Keratinocyte (primary cell): ENCODE measurements at regions not wholly inside any gene's neighbourhood (a gene's known extent, or its start where the extent isn't known, plus 50 kb on each side); places are given as distances from the start of the nearest gene placed in this dataset.

Experiments
- DNase-seq: peaks from one replicate; pipeline ENCODE4 v3.0.0-alpha.2; 2011; ENCODE audit warnings: low read depth, missing footprints, low spot score
- FAIRE-seq: peaks from 2 replicates; lab custom pipeline; 2011; peaks lifted over from hg19 to GRCh38; lab: Jason Lieb, UNC
- H2AFZ ChIP-seq: 2 replicates; pipeline ENCODE4 v1.6.0; 2012; ENCODE audit warnings: low read length, control low read depth, inconsistent platforms; ENCODE audit not compliant: control insufficient read depth
- H3K27ac ChIP-seq: 2 replicates; pipeline ENCODE4 v1.5.1; 2011; ENCODE audit warnings: low read length; ENCODE audit not compliant: control insufficient read depth, insufficient read depth
- H3K27me3 ChIP-seq: 3 replicates; pipeline ENCODE4 v1.6.0; 2011; ENCODE audit warnings: low read length; ENCODE audit not compliant: control insufficient read depth, insufficient read depth; ENCODE audit errors: extremely low read depth
- H3K36me3 ChIP-seq, 2 experiments: 2 replicates in 1 of 2; 3 replicates in 1 of 2; pipeline ENCODE4 v1.5.1; 2011; ENCODE audit warnings: low read length in 2 of 2, mild to moderate bottlenecking in 1 of 2; ENCODE audit not compliant: control insufficient read depth in 2 of 2, insufficient read depth in 2 of 2; ENCODE audit errors: extremely low read depth in 1 of 2
- H3K4me1 ChIP-seq: 3 replicates; pipeline ENCODE4 v1.5.1; 2011; ENCODE audit warnings: low read length; ENCODE audit not compliant: control insufficient read depth, insufficient read depth; ENCODE audit errors: extremely low read depth
- H3K4me2 ChIP-seq: 3 replicates; pipeline ENCODE4 v1.6.0; 2011; ENCODE audit warnings: low read depth, low read length; ENCODE audit not compliant: control insufficient read depth, insufficient read depth; ENCODE audit errors: extremely low read depth
- H3K4me3 ChIP-seq, 3 experiments: fragments of 200-600 bp in 1 of 3; sonication (generic) in 1 of 3; 2 replicates in 2 of 3; 3 replicates in 1 of 3; pipeline ENCODE4 v1.5.1; 2011 to 2016; ENCODE audit warnings: low read length in 3 of 3, mild to moderate bottlenecking in 3 of 3, control low read depth in 2 of 3, inconsistent platforms in 1 of 3, low read depth in 1 of 3, mixed read lengths in 1 of 3, mixed run types in 1 of 3, moderate library complexity in 1 of 3; ENCODE audit not compliant: control insufficient read depth in 2 of 3, insufficient read depth in 2 of 3; ENCODE audit errors: extremely low read depth in 1 of 3
- H3K79me2 ChIP-seq: 2 replicates; pipeline ENCODE4 v1.6.0; 2012; ENCODE audit warnings: low read length; ENCODE audit not compliant: control insufficient read depth, insufficient read depth
- H3K9ac ChIP-seq: 3 replicates; pipeline ENCODE4 v1.6.0; 2011; ENCODE audit warnings: low read length; ENCODE audit not compliant: control insufficient read depth, insufficient read depth; ENCODE audit errors: extremely low read depth
- H3K9me1 ChIP-seq: 3 replicates; pipeline ENCODE4 v1.6.0; 2011; ENCODE audit warnings: low read length; ENCODE audit not compliant: control insufficient read depth, insufficient read depth; ENCODE audit errors: extremely low read depth
- H3K9me3 ChIP-seq: 2 replicates; pipeline ENCODE4 v1.5.1; 2012; ENCODE audit warnings: low read depth, low read length; ENCODE audit not compliant: control insufficient read depth
- H4K20me1 ChIP-seq: 3 replicates; pipeline ENCODE4 v1.6.0; 2011; ENCODE audit warnings: low read length; ENCODE audit not compliant: control insufficient read depth, insufficient read depth; ENCODE audit errors: extremely low read depth
- EZH2 ChIP-seq: IDR thresholded peaks from one replicate; pipeline ENCODE4 v1.6.1; 2012; ENCODE audit warnings: inconsistent platforms, mild to moderate bottlenecking, low read length, moderate library complexity
- dilution Hi-C: fragments of 300-500 bp; cut with MboI; formaldehyde crosslinking; loops from one replicate; pipeline ENCODE4 v1.7.0; 2020; ENCODE audit warnings: low sequenced_read_pairs; ENCODE audit not compliant: extremely low pct_ligation_motif_present
- TF ChIP-seq, protein P1 (sequence below), 3 experiments: IDR thresholded peaks in 1 of 3; conservative IDR thresholded peaks in 1 of 3; optimal IDR thresholded peaks in 1 of 3; 2 replicates in 2 of 3; 3 replicates in 1 of 3; pipeline versions ENCODE3 to v1.5.1; 2011; ENCODE audit warnings: low read length in 3 of 3, mild to moderate bottlenecking in 3 of 3, moderate library complexity in 2 of 3, control low read depth in 1 of 3, inconsistent platforms in 1 of 3; ENCODE audit not compliant: insufficient read depth in 2 of 3; ENCODE audit errors: extremely low read depth in 1 of 3

DNA sequence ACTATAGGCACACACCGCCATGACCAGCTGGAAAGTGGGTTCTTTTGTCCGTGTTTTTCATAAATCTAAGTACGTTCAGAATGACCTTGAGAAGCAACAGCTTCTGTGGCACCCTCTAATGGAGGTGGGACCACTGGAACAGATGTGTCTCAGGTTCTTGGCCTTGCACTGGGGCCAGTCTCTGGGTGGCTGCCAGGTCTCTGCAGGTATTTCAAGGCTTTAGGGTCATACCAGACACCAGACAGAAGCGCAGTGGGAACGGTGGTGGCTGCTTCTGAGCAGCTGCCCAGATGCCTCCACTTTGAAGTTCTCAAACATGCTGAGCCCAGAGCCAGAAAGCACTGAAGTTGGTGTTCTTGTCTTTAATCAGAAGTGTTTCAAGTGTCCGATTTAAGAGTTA is 75.0 kb upstream of the RBM19 start:
- H4K20me1 ChIP-seq = no peaks in the 10 kb centered on the region
- DNase-seq = no peak
- no peak overlapping the region for H3K27ac ChIP-seq
- dilution Hi-C loops = no loop called here
- H3K4me2 ChIP-seq = no peak overlapping the region
- no peaks in the 10 kb centered on the region for H3K79me2 ChIP-seq
- H3K9ac ChIP-seq = no peak overlapping the region
- no peaks in the 10 kb centered on the region for H3K36me3 ChIP-seq
- H3K9me3 ChIP-seq = no peaks in the 10 kb centered on the region
- no peak overlapping the region for H2AFZ ChIP-seq
- no peak for TF ChIP-seq EZH2
- TF ChIP-seq, protein P1, sequence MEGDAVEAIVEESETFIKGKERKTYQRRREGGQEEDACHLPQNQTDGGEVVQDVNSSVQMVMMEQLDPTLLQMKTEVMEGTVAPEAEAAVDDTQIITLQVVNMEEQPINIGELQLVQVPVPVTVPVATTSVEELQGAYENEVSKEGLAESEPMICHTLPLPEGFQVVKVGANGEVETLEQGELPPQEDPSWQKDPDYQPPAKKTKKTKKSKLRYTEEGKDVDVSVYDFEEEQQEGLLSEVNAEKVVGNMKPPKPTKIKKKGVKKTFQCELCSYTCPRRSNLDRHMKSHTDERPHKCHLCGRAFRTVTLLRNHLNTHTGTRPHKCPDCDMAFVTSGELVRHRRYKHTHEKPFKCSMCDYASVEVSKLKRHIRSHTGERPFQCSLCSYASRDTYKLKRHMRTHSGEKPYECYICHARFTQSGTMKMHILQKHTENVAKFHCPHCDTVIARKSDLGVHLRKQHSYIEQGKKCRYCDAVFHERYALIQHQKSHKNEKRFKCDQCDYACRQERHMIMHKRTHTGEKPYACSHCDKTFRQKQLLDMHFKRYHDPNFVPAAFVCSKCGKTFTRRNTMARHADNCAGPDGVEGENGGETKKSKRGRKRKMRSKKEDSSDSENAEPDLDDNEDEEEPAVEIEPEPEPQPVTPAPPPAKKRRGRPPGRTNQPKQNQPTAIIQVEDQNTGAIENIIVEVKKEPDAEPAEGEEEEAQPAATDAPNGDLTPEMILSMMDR (optimal IDR thresholded peaks at IDR 0.05 in 1 of 3, IDR thresholded peaks at IDR 0.05 in 1 of 3, conservative IDR thresholded peaks at IDR 0.05 in 1 of 3; ENCODE audit: extremely low read depth in 1 of 3, insufficient read depth in 2 of 3, low read length in 3 of 3) = no peak
- FAIRE-seq = no peak
- H3K4me1 ChIP-seq = no peaks in the 10 kb centered on the region
- no peak overlapping the region for H3K4me3 ChIP-seq
- H3K9me1 ChIP-seq = no peaks in the 10 kb centered on the region
- no peaks in the 10 kb centered on the region for H3K27me3 ChIP-seq

DNA sequence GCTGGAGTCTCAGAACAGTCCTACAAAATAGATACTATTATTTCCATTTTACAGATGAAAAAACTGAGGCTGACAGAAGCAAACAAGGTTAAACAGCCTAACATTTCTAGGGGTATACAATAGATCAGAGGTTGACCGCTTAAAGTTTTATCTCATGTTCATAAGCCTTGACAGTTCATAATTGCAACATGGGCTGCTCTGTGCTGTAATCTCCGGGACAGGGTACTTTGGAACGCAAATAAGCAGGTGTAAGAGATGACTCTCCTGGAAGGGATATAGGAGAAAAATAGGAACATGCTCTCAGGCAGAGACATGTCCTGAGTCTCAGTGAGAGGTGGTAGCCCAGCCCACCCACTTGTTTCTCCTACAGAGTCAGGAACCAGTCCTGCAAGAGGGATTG is 72.8 kb upstream of the RBM19 start:
- TF ChIP-seq, protein P1 (optimal IDR thresholded peaks at IDR 0.05 in 1 of 3, IDR thresholded peaks at IDR 0.05 in 1 of 3, conservative IDR thresholded peaks at IDR 0.05 in 1 of 3; ENCODE audit: extremely low read depth in 1 of 3, insufficient read depth in 2 of 3, low read length in 3 of 3) = no peak
- no peak for TF ChIP-seq EZH2
- Histone ChIP-seq H3K9me3 (no peaks in the 10 kb centered on the region), H3K4me2 (no peak overlapping the region), H3K4me1 (no peaks in the 10 kb centered on the region), H3K27me3 (no peaks in the 10 kb centered on the region), H3K79me2 (no peaks in the 10 kb centered on the region), H2AFZ (no peak overlapping the region), H3K36me3 (no peaks in the 10 kb centered on the region), H3K4me3 (no peak overlapping the region), H3K9ac (no peak overlapping the region), H3K9me1 (no peaks in the 10 kb centered on the region), H4K20me1 (no peaks in the 10 kb centered on the region), H3K27ac (no peak overlapping the region)
- dilution Hi-C loops = no loop called here
- FAIRE-seq = no peak
- no peak for DNase-seq
